Smooth muscle cell (in vitro differentiated cells): ENCODE measurements at regions not wholly inside any gene's neighbourhood (a gene's known extent, or its start where the extent isn't known, plus 50 kb on each side); places are given as distances from the start of the nearest gene placed in this dataset.

Experiments used
- DNase-seq: peaks from one replicate; lab custom pipeline; 2025; ENCODE audit not compliant: unreplicated experiment; lab: John Stamatoyannopoulos, UW
- H2AFZ ChIP-seq: fragments of 200-600 bp; sonication (generic); 2 replicates; pipeline ENCODE4 v1.6.0; 2016; ENCODE audit warnings: antibody characterized with exemption, low read depth, mild to moderate bottlenecking
- H3F3A ChIP-seq: fragments of 200-600 bp; sonication (generic); 2 replicates; pipeline ENCODE4 v1.6.0; 2017; ENCODE audit warnings: antibody characterized with exemption, low read depth
- H3K27ac ChIP-seq: fragments of 200-600 bp; sonication (generic); 2 replicates; pipeline ENCODE4 v1.5.1; 2016; ENCODE audit warnings: low read depth, mild to moderate bottlenecking
- H3K27me3 ChIP-seq: fragments of 200-600 bp; sonication (generic); 2 replicates; pipeline ENCODE4 v1.6.1; 2016; ENCODE audit warnings: low read depth, mild to moderate bottlenecking
- H3K36me3 ChIP-seq: fragments of 200-600 bp; sonication (generic); 2 replicates; pipeline ENCODE4 v1.5.1; 2016; ENCODE audit warnings: low read depth
- H3K4me1 ChIP-seq: fragments of 200-600 bp; sonication (generic); 2 replicates; pipeline ENCODE4 v1.5.1; 2016; ENCODE audit warnings: low read depth
- H3K4me2 ChIP-seq: fragments of 200-600 bp; sonication (generic); 2 replicates; pipeline ENCODE4 v1.6.0; 2016; ENCODE audit warnings: mild to moderate bottlenecking
- H3K4me3 ChIP-seq: fragments of 200-600 bp; sonication (generic); 2 replicates; pipeline ENCODE4 v1.5.1; 2016; ENCODE audit warnings: mild to moderate bottlenecking
- H3K79me2 ChIP-seq: fragments of 200-600 bp; sonication (generic); 2 replicates; pipeline ENCODE4 v1.6.0; 2016; ENCODE audit warnings: low read depth, mild to moderate bottlenecking
- H3K9ac ChIP-seq: fragments of 200-600 bp; sonication (generic); 2 replicates; pipeline ENCODE4 v1.6.0; 2016; ENCODE audit warnings: low read depth
- H3K9me3 ChIP-seq: fragments of 200-600 bp; sonication (generic); replicated peaks from 2 replicates; pipeline ENCODE4 v1.5.1; 2016; ENCODE audit warnings: low read depth
- H4K20me1 ChIP-seq: fragments of 200-600 bp; sonication (generic); 2 replicates; pipeline ENCODE4 v1.6.0; 2016; ENCODE audit warnings: low read depth
- CTCF ChIP-seq: fragments of 200-600 bp; sonication (generic); IDR thresholded peaks from 2 replicates; pipeline ENCODE4 v1.5.1; 2017; ENCODE audit warnings: borderline replicate concordance, mild to moderate bottlenecking, antibody characterized with exemption; ENCODE audit not compliant: insufficient read depth, poor library complexity, severe bottlenecking
- WGBS: methylation state at CpG from one replicate; pipeline ENCODE4 v1.1.7; 2016; ENCODE audit warnings: low lambda C conversion rate; 5-methylcytosine and 5-hydroxymethylcytosine counted together

- Histone ChIP-seq H3K27ac (no peak overlapping the region), H3K36me3 (no peaks in the 10 kb centered on the region), H3K9me3 (no peaks in the 10 kb centered on the region), H3K4me2 (no peak overlapping the region), H3K4me3 (no peak overlapping the region), H3K27me3 (no peaks in the 10 kb centered on the region), H3F3A (no peaks in the 10 kb centered on the region), H3K4me1 (peaks cover 5% of the 10 kb centered on the region), H3K79me2 (no peaks in the 10 kb centered on the region), H3K9ac (no peak overlapping the region), H4K20me1 (no peaks in the 10 kb centered on the region), H2AFZ (no peak overlapping the region)
- DNase-seq, result no peak
- 86% methylated on average over 3 of the region's 3 CpGs for WGBS
- TF ChIP-seq CTCF, result no peak
These were observed 103.0 kb upstream of the CDH6 start for GRCh38 chr5:31090467-31090866.

- Histone ChIP-seq H4K20me1 (no peaks in the 10 kb centered on the region), H3K9me3 (no peaks in the 10 kb centered on the region), H3K27ac (no peak overlapping the region), H3K4me2 (no peak overlapping the region), H3K27me3 (no peaks in the 10 kb centered on the region), H3K9ac (no peak overlapping the region), H3K4me1 (peaks cover 5% of the 10 kb centered on the region), H3K79me2 (no peaks in the 10 kb centered on the region), H3K36me3 (no peaks in the 10 kb centered on the region), H3K4me3 (no peak overlapping the region), H2AFZ (no peak overlapping the region), H3F3A (no peaks in the 10 kb centered on the region)
- TF ChIP-seq CTCF, result no peak
- 35% methylated on average over 5 of the region's 5 CpGs for WGBS
- no peak for DNase-seq
These were observed 106.6 kb upstream of the CDH6 start for GRCh38 chr5:31086839-31087415.

- Histone ChIP-seq H3K4me2 (no peak overlapping the region), H4K20me1 (no peaks in the 10 kb centered on the region), H3K79me2 (no peaks in the 10 kb centered on the region), H3K4me1 (peaks cover 5% of the 10 kb centered on the region), H3K9me3 (no peaks in the 10 kb centered on the region), H3F3A (no peaks in the 10 kb centered on the region), H3K27ac (no peak overlapping the region), H2AFZ (no peak overlapping the region), H3K4me3 (no peak overlapping the region), H3K36me3 (no peaks in the 10 kb centered on the region), H3K9ac (no peak overlapping the region), H3K27me3 (no peaks in the 10 kb centered on the region)
- TF ChIP-seq CTCF, result no peak
- 84% methylated on average over 5 of the region's 5 CpGs for WGBS
- no peak for DNase-seq
These were observed 108.6 kb upstream of the CDH6 start for GRCh38 chr5:31084871-31085270.

GRCh38 chr5:31083364-31083763, 110.1 kb upstream of the CDH6 start:
- Histone ChIP-seq H3K79me2 (no peaks in the 10 kb centered on the region), H3K9ac (no peak overlapping the region), H3K9me3 (no peaks in the 10 kb centered on the region), H3K27me3 (no peaks in the 10 kb centered on the region), H3K27ac (no peak overlapping the region), H3K4me3 (no peak overlapping the region), H2AFZ (no peak overlapping the region), H3K4me1 (peaks cover 13% of the 10 kb centered on the region), H3F3A (no peaks in the 10 kb centered on the region), H3K36me3 (no peaks in the 10 kb centered on the region), H3K4me2 (no peak overlapping the region), H4K20me1 (no peaks in the 10 kb centered on the region)
- WGBS, result 94% methylated on average over 2 of the region's 2 CpGs
- DNase-seq, result no peak
- TF ChIP-seq CTCF, result no peak
